GM12872 (cell line): ENCODE measurements at regions not wholly inside any gene's neighbourhood (a gene's known extent, or its start where the extent isn't known, plus 50 kb on each side); places are given as distances from the start of the nearest gene placed in this dataset.

ENCODE experiments used
- CTCF ChIP-seq: IDR thresholded peaks from 3 replicates; pipeline ENCODE4 v1.5.1; 2011; ENCODE audit warnings: low read depth, mild to moderate bottlenecking, low read length, moderate library complexity; ENCODE audit not compliant: insufficient read depth

GRCh38 chr5:62794456-62794855 is 215.8 kb downstream of the LRRC70 start:
- no peak for TF ChIP-seq CTCF

- TF ChIP-seq CTCF: peak; percentile 30; the same call in 1 of the 3 replicates
Observed at GRCh38 chr5:62791059-62791458, 212.4 kb downstream of the LRRC70 start.

GRCh38 chr5:62790348-62790747 is 211.7 kb downstream of the LRRC70 start:
- TF ChIP-seq CTCF: no peak

GRCh38 chr5:62786099-62786498 is 207.5 kb downstream of the LRRC70 start:
- no peak for TF ChIP-seq CTCF

GRCh38 chr5:62785588-62785987 is 207.0 kb downstream of the LRRC70 start:
- no peak for TF ChIP-seq CTCF

- no peak for TF ChIP-seq CTCF
Observed at GRCh38 chr5:62783374-62784057, 204.9 kb downstream of the LRRC70 start.

- no peak for TF ChIP-seq CTCF
Observed at GRCh38 chr5:62780888-62781287, 202.3 kb downstream of the LRRC70 start.
